SU-DHL-6 (cell line): ENCODE measurements at regions not wholly inside any gene's neighbourhood (a gene's known extent, or its start where the extent isn't known, plus 50 kb on each side); places are given as distances from the start of the nearest gene placed in this dataset.

Source experiments
- H2AFZ ChIP-seq: fragments of 200-600 bp; sonication (generic); 2 replicates; pipeline ENCODE4 v1.6.1; 2014; ENCODE audit warnings: low read depth, mild to moderate bottlenecking, moderate library complexity, mixed read lengths, antibody characterized with exemption, low read length; ENCODE audit not compliant: severe bottlenecking
- H3F3A ChIP-seq: fragments of 200-600 bp; shearing (Covaris generic); 2 replicates; pipeline ENCODE4 v1.6.0; 2016; ENCODE audit warnings: antibody characterized with exemption, mild to moderate bottlenecking; ENCODE audit not compliant: insufficient read depth
- H3K27ac ChIP-seq: fragments of 200-600 bp; sonication (generic); 2 replicates; pipeline ENCODE4 v1.5.1; 2016; ENCODE audit warnings: low read depth, mild to moderate bottlenecking, low read length, moderate library complexity, mixed read lengths
- H3K27me3 ChIP-seq: fragments of 200-600 bp; sonication (generic), shearing (Covaris generic); 2 replicates; pipeline ENCODE4 v1.6.0; 2014; ENCODE audit warnings: mild to moderate bottlenecking, low read length
- H3K36me3 ChIP-seq: fragments of 200-600 bp; sonication (generic); 2 replicates; pipeline ENCODE4 v1.6.1; 2014; ENCODE audit warnings: mild to moderate bottlenecking, low read length, mixed read lengths
- H3K4me2 ChIP-seq: fragments of 300-600, 200-600 bp; shearing (Covaris generic), sonication (generic); 2 replicates; pipeline ENCODE4 v1.6.0; 2014; ENCODE audit warnings: low read length, low read depth, mild to moderate bottlenecking; ENCODE audit not compliant: poor library complexity, severe bottlenecking
- H3K4me3 ChIP-seq: fragments of 200-600 bp; sonication (generic); 2 replicates; pipeline ENCODE4 v1.5.1; 2014; ENCODE audit warnings: antibody characterized with exemption, low read length, mild to moderate bottlenecking, mixed read lengths; ENCODE audit not compliant: insufficient read depth, poor library complexity, severe bottlenecking
- H3K79me2 ChIP-seq: fragments of 200-600 bp; sonication (generic); 2 replicates; pipeline ENCODE4 v1.6.1; 2014; ENCODE audit warnings: mild to moderate bottlenecking, low read length, moderate library complexity; ENCODE audit not compliant: insufficient read depth
- H3K9ac ChIP-seq: fragments of 200-600 bp; sonication (generic); 2 replicates; pipeline ENCODE4 v1.7.0; 2014; ENCODE audit warnings: mild to moderate bottlenecking, low read length
- H3K9me2 ChIP-seq: fragments of 200-600 bp; sonication (generic); replicated peaks from 2 replicates; pipeline ENCODE4 v1.6.1; 2014; ENCODE audit warnings: low read length; ENCODE audit not compliant: insufficient read depth
- H3K9me3 ChIP-seq: fragments of 200-600 bp; sonication (generic); 2 replicates; pipeline ENCODE4 v1.6.1; 2014; ENCODE audit warnings: low read length, mixed read lengths; ENCODE audit not compliant: insufficient read depth
- H4K20me1 ChIP-seq: fragments of 200-600 bp; sonication (generic); 2 replicates; pipeline ENCODE4 v1.6.1; 2014; ENCODE audit warnings: low read depth, mild to moderate bottlenecking, antibody characterized with exemption, low read length, moderate library complexity, mixed read lengths
- CTCF ChIP-seq: fragments of 200-600 bp; sonication (generic); IDR thresholded peaks from one replicate; pipeline ENCODE4 v1.5.1; 2017; ENCODE audit warnings: antibody characterized with exemption, mild to moderate bottlenecking, low read length, moderate library complexity; ENCODE audit not compliant: insufficient read depth, poor library complexity, severe bottlenecking
- EZH2phosphoT487 ChIP-seq: fragments of 200-600 bp; sonication (generic), shearing (Covaris generic); conservative IDR thresholded peaks from 2 replicates; pipeline ENCODE4 v1.6.1; 2018; ENCODE audit warnings: mild to moderate bottlenecking, antibody characterized with exemption, low read length, moderate library complexity, mixed read lengths

GRCh38 chr12:118467641-118468305, 91.4 kb downstream of the SUDS3 start:
- no peak overlapping the region for H3K4me3 ChIP-seq
- H3K27ac ChIP-seq, result no peak overlapping the region
- H3F3A ChIP-seq, result no peaks in the 10 kb centered on the region
- no peaks in the 10 kb centered on the region for H3K27me3 ChIP-seq
- no peak overlapping the region for H3K9ac ChIP-seq
- no peaks in the 10 kb centered on the region for H3K79me2 ChIP-seq
- H3K9me2 ChIP-seq, result no peaks in the 10 kb centered on the region
- no peak overlapping the region for H3K4me2 ChIP-seq
- no peaks in the 10 kb centered on the region for H4K20me1 ChIP-seq
- H3K9me3 ChIP-seq, result no peaks in the 10 kb centered on the region
- TF ChIP-seq CTCF (no peak), EZH2phosphoT487 (no peak)
- no peak overlapping the region for H2AFZ ChIP-seq
- no peaks in the 10 kb centered on the region for H3K36me3 ChIP-seq

- Histone ChIP-seq H3K27me3 (no peaks in the 10 kb centered on the region), H3K4me2 (no peak overlapping the region), H4K20me1 (no peaks in the 10 kb centered on the region), H3K36me3 (no peaks in the 10 kb centered on the region), H3K27ac (no peak overlapping the region), H3K79me2 (no peaks in the 10 kb centered on the region), H3K4me3 (no peak overlapping the region), H3F3A (no peaks in the 10 kb centered on the region), H3K9ac (no peak overlapping the region), H2AFZ (no peak overlapping the region), H3K9me3 (no peaks in the 10 kb centered on the region), H3K9me2 (no peaks in the 10 kb centered on the region)
- no peak for TF ChIP-seq EZH2phosphoT487
- TF ChIP-seq CTCF, result no peak
Observed at GRCh38 chr12:118472940-118473339, 96.6 kb downstream of the SUDS3 start.

GRCh38 chr12:118480235-118480634, 103.9 kb downstream of the SUDS3 start:
- no peaks in the 10 kb centered on the region for H4K20me1 ChIP-seq
- TF ChIP-seq CTCF (no peak), EZH2phosphoT487 (no peak)
- H3K9me3 ChIP-seq, result no peaks in the 10 kb centered on the region
- H3F3A ChIP-seq, result no peaks in the 10 kb centered on the region
- no peak overlapping the region for H3K4me3 ChIP-seq
- H3K27me3 ChIP-seq, result no peaks in the 10 kb centered on the region
- H3K27ac ChIP-seq, result no peak overlapping the region
- H3K79me2 ChIP-seq, result no peaks in the 10 kb centered on the region
- H3K36me3 ChIP-seq, result no peaks in the 10 kb centered on the region
- H3K9me2 ChIP-seq, result no peaks in the 10 kb centered on the region
- H3K9ac ChIP-seq, result no peak overlapping the region
- no peak overlapping the region for H3K4me2 ChIP-seq
- no peak overlapping the region for H2AFZ ChIP-seq
